UCSD-AML1 (cell line): ENCODE measurements at regions not wholly inside any gene's neighbourhood (a gene's known extent, or its start where the extent isn't known, plus 50 kb on each side); places are given as distances from the start of the nearest gene placed in this dataset.

Experiments
- DNase-seq: peaks from one replicate; lab custom pipeline; 2025; ENCODE audit not compliant: unreplicated experiment; lab: John Stamatoyannopoulos, UW

- no peak for DNase-seq
Measured at GRCh38 chr14:36035675-36036074, 140.8 kb downstream of the PTCSC3 start.

GRCh38 chr14:36028665-36029064 is 147.9 kb downstream of the PTCSC3 start:
- no peak for DNase-seq

GRCh38 chr14:36028218-36028617 is 148.3 kb downstream of the PTCSC3 start:
- DNase-seq: no peak

GRCh38 chr14:36027354-36027753 is 149.2 kb downstream of the PTCSC3 start:
- no peak for DNase-seq

- no peak for DNase-seq
Measured at GRCh38 chr14:36022765-36023410, 153.6 kb downstream of the PTCSC3 start.

- no peak for DNase-seq
Measured at GRCh38 chr14:36021591-36022320, 154.8 kb downstream of the PTCSC3 start.

- DNase-seq: no peak
Measured at GRCh38 chr14:36021030-36021422, 155.5 kb downstream of the PTCSC3 start.

- no peak for DNase-seq
Measured at GRCh38 chr14:36020120-36021029, 156.1 kb downstream of the PTCSC3 start.

GRCh38 chr14:36019126-36019525 is 157.4 kb downstream of the PTCSC3 start:
- no peak for DNase-seq

- no peak for DNase-seq
Measured at GRCh38 chr14:36014236-36014635, 162.3 kb downstream of the PTCSC3 start.

- DNase-seq: no peak
Measured at GRCh38 chr14:36013483-36013882, 163.0 kb downstream of the PTCSC3 start.

- DNase-seq: no peak
Measured at GRCh38 chr14:36012621-36013020, 163.9 kb downstream of the PTCSC3 start.

GRCh38 chr14:36009643-36010042 is 166.9 kb downstream of the PTCSC3 start:
- DNase-seq: no peak

- DNase-seq: no peak
Measured at GRCh38 chr14:36006623-36007022, 169.9 kb downstream of the PTCSC3 start.

- no peak for DNase-seq
Measured at GRCh38 chr14:36005670-36006069, 170.9 kb downstream of the PTCSC3 start.

- no peak for DNase-seq
Measured at GRCh38 chr14:36001936-36002335, 174.6 kb downstream of the PTCSC3 start.

GRCh38 chr14:35999294-35999693 is 173.2 kb downstream of the BRMS1L start:
- DNase-seq: no peak

GRCh38 chr14:35998303-35998702 is 172.2 kb downstream of the BRMS1L start:
- no peak for DNase-seq

GRCh38 chr14:35993684-35993960 is 167.5 kb downstream of the BRMS1L start:
- DNase-seq: no peak

GRCh38 chr14:35992816-35993683 is 166.9 kb downstream of the BRMS1L start:
- no peak for DNase-seq

GRCh38 chr14:35991356-35991755 is 165.2 kb downstream of the BRMS1L start:
- DNase-seq: no peak
